IMR-90 (cell line): ENCODE measurements at regions not wholly inside any gene's neighbourhood (a gene's known extent, or its start where the extent isn't known, plus 50 kb on each side); places are given as distances from the start of the nearest gene placed in this dataset.

Source experiments
- CEBPB ChIP-seq: IDR thresholded peaks from 2 replicates; pipeline ENCODE4 v1.6.1; 2012; ENCODE audit warnings: low read depth, low read length, improper control_type of control experiment
- CTCF ChIP-seq: conservative IDR thresholded peaks from 2 replicates; pipeline ENCODE4 v1.5.1; 2012; ENCODE audit warnings: mild to moderate bottlenecking, low read depth, low read length, improper control_type of control experiment
- MAZ ChIP-seq: IDR thresholded peaks from 2 replicates; pipeline ENCODE4 v1.6.1; 2012; ENCODE audit warnings: low read depth, mild to moderate bottlenecking, low read length, improper control_type of control experiment, moderate library complexity, borderline replicate concordance
- MXI1 ChIP-seq: IDR thresholded peaks from 2 replicates; pipeline ENCODE4 v1.6.1; 2012; ENCODE audit warnings: low read depth, mild to moderate bottlenecking, low read length, moderate library complexity, borderline replicate concordance
- POLR2A ChIP-seq: IDR thresholded peaks from 2 replicates; pipeline ENCODE4 v1.6.1; 2012; ENCODE audit warnings: mild to moderate bottlenecking, low read depth, low read length
- RFX5 ChIP-seq: IDR thresholded peaks from 2 replicates; pipeline ENCODE4 v1.8.0; 2012; ENCODE audit warnings: low read depth, mild to moderate bottlenecking, low read length, moderate library complexity
- SMC3 ChIP-seq: fragments of 150-350 bp; IDR thresholded peaks from 2 replicates; pipeline ENCODE4 v1.6.1; 2016; ENCODE audit warnings: low read depth, mild to moderate bottlenecking, antibody characterized with exemption, low read length, moderate library complexity
- TF ChIP-seq, protein P1 (sequence below): fragments of 150-350 bp; IDR thresholded peaks from 2 replicates; pipeline ENCODE4 v1.6.1; 2016; ENCODE audit warnings: low read depth, mild to moderate bottlenecking, low read length, moderate library complexity, borderline replicate concordance

- TF ChIP-seq CTCF (no peak), RFX5 (no peak), SMC3 (no peak), CEBPB (peak; percentile 35; the same call in 1 of the 2 replicates), MAZ (no peak), POLR2A (no peak), MXI1 (no peak)
- TF ChIP-seq, protein P1, sequence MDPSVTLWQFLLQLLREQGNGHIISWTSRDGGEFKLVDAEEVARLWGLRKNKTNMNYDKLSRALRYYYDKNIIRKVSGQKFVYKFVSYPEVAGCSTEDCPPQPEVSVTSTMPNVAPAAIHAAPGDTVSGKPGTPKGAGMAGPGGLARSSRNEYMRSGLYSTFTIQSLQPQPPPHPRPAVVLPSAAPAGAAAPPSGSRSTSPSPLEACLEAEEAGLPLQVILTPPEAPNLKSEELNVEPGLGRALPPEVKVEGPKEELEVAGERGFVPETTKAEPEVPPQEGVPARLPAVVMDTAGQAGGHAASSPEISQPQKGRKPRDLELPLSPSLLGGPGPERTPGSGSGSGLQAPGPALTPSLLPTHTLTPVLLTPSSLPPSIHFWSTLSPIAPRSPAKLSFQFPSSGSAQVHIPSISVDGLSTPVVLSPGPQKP = no peak
These were observed 83.2 kb downstream of the IRX1 start for GRCh38 chr5:3678801-3679200.
